Activated CD8-positive, alpha-beta memory T cell treated with anti-CD3 and anti-CD28 coated beads, Interleukin-2, amount 10 ng/mL, durations not matched to agents 7 days and 5 days (primary cell): ENCODE measurements at regions not wholly inside any gene's neighbourhood (a gene's known extent, or its start where the extent isn't known, plus 50 kb on each side); places are given as distances from the start of the nearest gene placed in this dataset.
"Not testable (repeated sequence)": the region's sequence is repeated elsewhere in the genome, so short reads cannot be mapped to it uniquely, and the experiment has no call there.

ENCODE experiments used
- ATAC-seq: fragments of 150-1000 bp; cut with Tn5 transposase; one replicate; pipeline ENCODE4 v1.10.0; 2021; ENCODE audit warnings: moderate library complexity
- CTCF ChIA-PET: fragments of 350-600 bp; sonication (Branson Sonifier 250); formaldehyde crosslinking; loops from one replicate; lab custom pipeline; 2021; ENCODE audit warnings: antibody characterized with exemption; lab: Charles Lee
- DNase-seq: peaks from one replicate; pipeline ENCODE4 v3.0.0-alpha.2; 2020
- H3K27ac Mint-ChIP-seq: one replicate; pipeline ENCODE4 v1.8.0; 2021; ENCODE audit warnings: mild to moderate bottlenecking, mixed read lengths
- H3K27me3 Mint-ChIP-seq: one replicate; pipeline ENCODE4 v1.8.0; 2021; ENCODE audit warnings: mixed read lengths
- H3K36me3 Mint-ChIP-seq: one replicate; pipeline ENCODE4 v1.8.0; 2021; ENCODE audit warnings: mild to moderate bottlenecking, mixed read lengths
- H3K4me1 Mint-ChIP-seq: one replicate; pipeline ENCODE4 v1.8.0; 2021; ENCODE audit warnings: mixed read lengths
- H3K4me3 Mint-ChIP-seq: one replicate; pipeline ENCODE4 v1.8.0; 2021; ENCODE audit warnings: mild to moderate bottlenecking, moderate library complexity, mixed read lengths
- H3K9me3 Mint-ChIP-seq: one replicate; pipeline ENCODE4 v1.8.0; 2022; ENCODE audit warnings: low read depth, mixed read lengths

- DNase-seq, H3K4me1 Mint-ChIP-seq, H3K36me3 Mint-ChIP-seq, ATAC-seq, H3K27me3 Mint-ChIP-seq, H3K27ac Mint-ChIP-seq, CTCF ChIA-PET, H3K4me3 Mint-ChIP-seq: not testable (repeated sequence)
- peaks cover 19% of the 10 kb centered on the region for H3K9me3 Mint-ChIP-seq
These were observed 117.0 kb downstream of the SDHAF3 start for GRCh38 chr7:97234494-97234893.

- CTCF ChIA-PET, result no interaction called here
- DNase-seq (no peak), ATAC-seq (no peak)
- H3K36me3 Mint-ChIP-seq, result no peaks in the 10 kb centered on the region
- no peak overlapping the region for H3K4me3 Mint-ChIP-seq
- H3K9me3 Mint-ChIP-seq, result peaks cover 10% of the 10 kb centered on the region
- no peak overlapping the region for H3K27ac Mint-ChIP-seq
- no peaks in the 10 kb centered on the region for H3K27me3 Mint-ChIP-seq
- H3K4me1 Mint-ChIP-seq, result no peaks in the 10 kb centered on the region
These were observed 128.8 kb downstream of the SDHAF3 start for GRCh38 chr7:97246317-97246716.

- DNase-seq, H3K36me3 Mint-ChIP-seq, ATAC-seq, H3K27ac Mint-ChIP-seq, H3K9me3 Mint-ChIP-seq, H3K27me3 Mint-ChIP-seq, CTCF ChIA-PET, H3K4me1 Mint-ChIP-seq, H3K4me3 Mint-ChIP-seq: not testable (repeated sequence)
These were observed 140.7 kb downstream of the SDHAF3 start for GRCh38 chr7:97258187-97258586.

- H3K36me3 Mint-ChIP-seq, result no peaks in the 10 kb centered on the region
- no peaks in the 10 kb centered on the region for H3K4me1 Mint-ChIP-seq
- peaks cover 3% of the 10 kb centered on the region for H3K27me3 Mint-ChIP-seq
- no peak overlapping the region for H3K27ac Mint-ChIP-seq
- ATAC-seq (no peak), DNase-seq (no peak)
- no peaks in the 10 kb centered on the region for H3K9me3 Mint-ChIP-seq
- CTCF ChIA-PET, result no interaction called here
- H3K4me3 Mint-ChIP-seq, result no peak overlapping the region
These were observed 152.2 kb downstream of the SDHAF3 start for GRCh38 chr7:97269741-97270140.

- DNase-seq, result no peak
- no peak overlapping the region for H3K27ac Mint-ChIP-seq
- peaks cover 3% of the 10 kb centered on the region for H3K27me3 Mint-ChIP-seq
- H3K4me3 Mint-ChIP-seq, result no peak overlapping the region
- H3K36me3 Mint-ChIP-seq, result no peaks in the 10 kb centered on the region
- CTCF ChIA-PET, result no interaction called here
- no peaks in the 10 kb centered on the region for H3K9me3 Mint-ChIP-seq
- H3K4me1 Mint-ChIP-seq, result no peaks in the 10 kb centered on the region
- ATAC-seq, result no peak
These were observed 152.8 kb downstream of the SDHAF3 start for GRCh38 chr7:97270280-97270679.

- Mint-ChIP-seq H3K36me3 (no peaks in the 10 kb centered on the region), H3K27ac (no peak overlapping the region), H3K27me3 (peaks cover 3% of the 10 kb centered on the region), H3K9me3 (no peaks in the 10 kb centered on the region), H3K4me1 (no peaks in the 10 kb centered on the region), H3K4me3 (no peak overlapping the region)
- ATAC-seq, result no peak
- DNase-seq, result no peak
- CTCF ChIA-PET, result no interaction called here
These were observed 154.1 kb downstream of the SDHAF3 start for GRCh38 chr7:97271619-97272018.

- H3K36me3 Mint-ChIP-seq, result no peaks in the 10 kb centered on the region
- no peak overlapping the region for H3K27ac Mint-ChIP-seq
- CTCF ChIA-PET, result no interaction called here
- no peaks in the 10 kb centered on the region for H3K9me3 Mint-ChIP-seq
- no peak overlapping the region for H3K4me3 Mint-ChIP-seq
- DNase-seq (no peak), ATAC-seq (no peak)
- no peaks in the 10 kb centered on the region for H3K4me1 Mint-ChIP-seq
- peaks cover 3% of the 10 kb centered on the region for H3K27me3 Mint-ChIP-seq
These were observed 154.9 kb downstream of the SDHAF3 start for GRCh38 chr7:97272237-97272975.

- Mint-ChIP-seq H3K4me1 (no peaks in the 10 kb centered on the region), H3K4me3 (no peak overlapping the region), H3K27ac (no peak overlapping the region), H3K27me3 (peaks cover 3% of the 10 kb centered on the region), H3K36me3 (no peaks in the 10 kb centered on the region), H3K9me3 (no peaks in the 10 kb centered on the region)
- DNase-seq, result no peak
- CTCF ChIA-PET, result no interaction called here
- ATAC-seq, result no peak
These were observed 158.0 kb downstream of the SDHAF3 start for GRCh38 chr7:97275475-97275874.

- no peaks in the 10 kb centered on the region for H3K27me3 Mint-ChIP-seq
- CTCF ChIA-PET, result no interaction called here
- no peak overlapping the region for H3K27ac Mint-ChIP-seq
- no peak for ATAC-seq
- H3K4me1 Mint-ChIP-seq, result no peaks in the 10 kb centered on the region
- H3K9me3 Mint-ChIP-seq, result no peaks in the 10 kb centered on the region
- no peak overlapping the region for H3K4me3 Mint-ChIP-seq
- DNase-seq, result no peak
- no peaks in the 10 kb centered on the region for H3K36me3 Mint-ChIP-seq
These were observed 163.5 kb downstream of the SDHAF3 start for GRCh38 chr7:97280950-97281349.

GRCh38 chr7:97285348-97285747 is 167.8 kb downstream of the SDHAF3 start:
- H3K9me3 Mint-ChIP-seq, result no peaks in the 10 kb centered on the region
- no peaks in the 10 kb centered on the region for H3K4me1 Mint-ChIP-seq
- no peak for ATAC-seq
- H3K36me3 Mint-ChIP-seq, result no peaks in the 10 kb centered on the region
- no peak overlapping the region for H3K27ac Mint-ChIP-seq
- no peak overlapping the region for H3K4me3 Mint-ChIP-seq
- no peak for DNase-seq
- CTCF ChIA-PET, result no interaction called here
- H3K27me3 Mint-ChIP-seq, result no peaks in the 10 kb centered on the region

- Mint-ChIP-seq H3K4me1 (no peaks in the 10 kb centered on the region), H3K36me3 (no peaks in the 10 kb centered on the region), H3K4me3 (no peak overlapping the region), H3K27ac (no peak overlapping the region), H3K9me3 (no peaks in the 10 kb centered on the region), H3K27me3 (no peaks in the 10 kb centered on the region)
- no peak for ATAC-seq
- no peak for DNase-seq
- CTCF ChIA-PET, result no interaction called here
These were observed 175.5 kb downstream of the SDHAF3 start for GRCh38 chr7:97293031-97293430.

- Mint-ChIP-seq H3K4me1 (no peaks in the 10 kb centered on the region), H3K9me3 (no peaks in the 10 kb centered on the region), H3K4me3 (no peak overlapping the region), H3K36me3 (no peaks in the 10 kb centered on the region), H3K27ac (no peak overlapping the region), H3K27me3 (no peaks in the 10 kb centered on the region)
- DNase-seq, result no peak
- CTCF ChIA-PET, result no interaction called here
- no peak for ATAC-seq
These were observed 181.1 kb downstream of the SDHAF3 start for GRCh38 chr7:97298561-97298960.

- no peak overlapping the region for H3K4me3 Mint-ChIP-seq
- ATAC-seq (no peak), DNase-seq (no peak)
- CTCF ChIA-PET, result no interaction called here
- no peaks in the 10 kb centered on the region for H3K9me3 Mint-ChIP-seq
- H3K27me3 Mint-ChIP-seq, result no peaks in the 10 kb centered on the region
- H3K27ac Mint-ChIP-seq, result no peak overlapping the region
- no peaks in the 10 kb centered on the region for H3K36me3 Mint-ChIP-seq
- no peaks in the 10 kb centered on the region for H3K4me1 Mint-ChIP-seq
These were observed 188.1 kb downstream of the SDHAF3 start for GRCh38 chr7:97305589-97305988.

GRCh38 chr7:97307521-97308108 is 190.1 kb downstream of the SDHAF3 start:
- no peak overlapping the region for H3K4me3 Mint-ChIP-seq
- H3K27me3 Mint-ChIP-seq, result no peaks in the 10 kb centered on the region
- H3K36me3 Mint-ChIP-seq, result no peaks in the 10 kb centered on the region
- CTCF ChIA-PET, result no interaction called here
- no peaks in the 10 kb centered on the region for H3K4me1 Mint-ChIP-seq
- ATAC-seq, result no peak
- H3K27ac Mint-ChIP-seq, result no peak overlapping the region
- no peak for DNase-seq
- H3K9me3 Mint-ChIP-seq, result no peaks in the 10 kb centered on the region
